ENCODE measurements at regions not wholly inside any gene's neighbourhood (a gene's known extent, or its start where the extent isn't known, plus 50 kb on each side); places are given as distances from the start of the nearest gene placed in this dataset.

DNA sequence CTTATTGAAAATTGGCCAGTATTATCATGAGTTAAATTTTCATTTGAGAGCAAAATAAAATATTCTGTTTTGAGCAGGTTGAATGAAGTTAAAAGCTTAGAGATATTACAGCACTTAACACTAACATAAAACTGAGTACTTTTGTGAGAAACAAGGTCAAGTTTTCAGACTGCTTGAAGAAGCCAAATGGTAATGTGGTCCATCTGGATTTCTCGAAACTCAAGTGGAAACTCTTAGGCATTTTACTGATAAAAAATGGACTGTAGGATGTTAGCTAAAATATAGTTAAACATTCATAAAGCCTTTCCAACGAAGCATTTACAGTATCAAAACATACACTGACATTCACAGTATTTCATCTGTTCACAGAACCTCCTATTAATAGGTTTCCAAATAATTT lies 528.1 kb upstream of the SEMA3D start:
- WGBS (ENCODE audit: insufficient coverage): no CpG with 5 or more reads among the region's 2 CpGs
- DNase-seq: peak; percentile 85

GRCh38 chr7:85714043-85714578 lies 527.3 kb upstream of the SEMA3D start:
- Histone ChIP-seq H3K9me3 (replicated peaks; ENCODE audit: control insufficient read depth, low read depth, low read length) (no peaks in the 10 kb centered on the region), H3K4me3 (ENCODE audit: low read length) (no peak overlapping the region)
- peak; percentile 87 for DNase-seq

More for the DNA sequence above, 528.1 kb upstream of the SEMA3D start:
- Histone ChIP-seq H3K27me3 (ENCODE audit: control insufficient read depth, insufficient read depth, low read length) (no peaks in the 10 kb centered on the region), H3K9me3 (replicated peaks; ENCODE audit: control insufficient read depth, low read depth, low read length) (no peaks in the 10 kb centered on the region), H3K4me1 (ENCODE audit: control insufficient read depth, insufficient read depth, low read length) (no peaks in the 10 kb centered on the region), H3K4me3 (ENCODE audit: low read length) (no peak overlapping the region), H3K36me3 (ENCODE audit: control insufficient read depth, insufficient read depth, low read length) (no peaks in the 10 kb centered on the region), H3K27ac (ENCODE audit: low read length) (peak overlapping the region; percentile 10)

DNA sequence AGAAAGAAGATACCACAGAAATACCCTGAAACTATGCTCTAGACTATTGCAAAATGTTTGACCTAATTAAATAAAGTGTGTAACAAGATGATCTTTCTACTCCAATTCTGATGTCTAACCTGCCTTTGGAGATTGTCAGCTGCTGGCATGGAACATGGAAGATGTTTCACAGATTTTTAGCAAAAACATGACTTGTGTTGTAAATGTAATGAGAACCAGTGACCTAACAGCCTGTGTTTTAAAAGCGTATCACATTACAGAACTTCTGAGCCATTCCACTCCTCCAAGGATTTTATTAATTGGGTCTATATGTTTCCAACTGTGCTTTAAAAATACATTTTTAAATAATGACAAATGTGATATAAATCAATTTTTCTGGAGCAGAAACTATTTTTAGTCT lies 526.3 kb upstream of the SEMA3D start:
- H3K27ac ChIP-seq (ENCODE audit: low read length): no peak overlapping the region
- WGBS (ENCODE audit: insufficient coverage): no CpG with 5 or more reads among the region's 1 CpG
- no peaks in the 10 kb centered on the region for H3K9me3 ChIP-seq (replicated peaks; ENCODE audit: control insufficient read depth, low read depth, low read length)
- H3K36me3 ChIP-seq (ENCODE audit: control insufficient read depth, insufficient read depth, low read length): no peaks in the 10 kb centered on the region
- H3K4me3 ChIP-seq (ENCODE audit: low read length): no peak overlapping the region
- H3K4me1 ChIP-seq (ENCODE audit: control insufficient read depth, insufficient read depth, low read length): no peaks in the 10 kb centered on the region
- H3K27me3 ChIP-seq (ENCODE audit: control insufficient read depth, insufficient read depth, low read length): no peaks in the 10 kb centered on the region
- DNase-seq: peak; percentile 50

More at GRCh38 chr7:85714043-85714578, 527.3 kb upstream of the SEMA3D start:
- Histone ChIP-seq H3K4me1 (ENCODE audit: control insufficient read depth, insufficient read depth, low read length) (no peaks in the 10 kb centered on the region), H3K27me3 (ENCODE audit: control insufficient read depth, insufficient read depth, low read length) (no peaks in the 10 kb centered on the region), H3K36me3 (ENCODE audit: control insufficient read depth, insufficient read depth, low read length) (no peaks in the 10 kb centered on the region), H3K27ac (ENCODE audit: low read length) (no peak overlapping the region)
- no CpG with 5 or more reads among the region's 2 CpGs for WGBS (ENCODE audit: insufficient coverage)

GRCh38 chr7:85711894-85712293 lies 525.0 kb upstream of the SEMA3D start:
- no peak overlapping the region for H3K27ac ChIP-seq (ENCODE audit: low read length)
- DNase-seq: no peak
- H3K4me3 ChIP-seq (ENCODE audit: low read length): no peak overlapping the region
- no peaks in the 10 kb centered on the region for H3K4me1 ChIP-seq (ENCODE audit: control insufficient read depth, insufficient read depth, low read length)
- H3K36me3 ChIP-seq (ENCODE audit: control insufficient read depth, insufficient read depth, low read length): no peaks in the 10 kb centered on the region
- H3K27me3 ChIP-seq (ENCODE audit: control insufficient read depth, insufficient read depth, low read length): no peaks in the 10 kb centered on the region
- WGBS (ENCODE audit: insufficient coverage): no CpG with 5 or more reads among the region's 2 CpGs
- no peaks in the 10 kb centered on the region for H3K9me3 ChIP-seq (replicated peaks; ENCODE audit: control insufficient read depth, low read depth, low read length)

- no peaks in the 10 kb centered on the region for H3K9me3 ChIP-seq (replicated peaks; ENCODE audit: control insufficient read depth, low read depth, low read length)
- H3K27ac ChIP-seq (ENCODE audit: low read length): no peak overlapping the region
- no peak overlapping the region for H3K4me3 ChIP-seq (ENCODE audit: low read length)
- no peaks in the 10 kb centered on the region for H3K36me3 ChIP-seq (ENCODE audit: control insufficient read depth, insufficient read depth, low read length)
- DNase-seq: no peak
- no peaks in the 10 kb centered on the region for H3K27me3 ChIP-seq (ENCODE audit: control insufficient read depth, insufficient read depth, low read length)
- no peaks in the 10 kb centered on the region for H3K4me1 ChIP-seq (ENCODE audit: control insufficient read depth, insufficient read depth, low read length)
- WGBS (ENCODE audit: insufficient coverage): 73% methylated on average over 1 of the region's 2 CpGs
These were observed 524.1 kb upstream of the SEMA3D start for GRCh38 chr7:85710960-85711359.

- Histone ChIP-seq H3K4me1 (ENCODE audit: control insufficient read depth, insufficient read depth, low read length) (no peaks in the 10 kb centered on the region), H3K27ac (ENCODE audit: low read length) (no peak overlapping the region), H3K4me3 (ENCODE audit: low read length) (no peak overlapping the region), H3K9me3 (replicated peaks; ENCODE audit: control insufficient read depth, low read depth, low read length) (no peaks in the 10 kb centered on the region), H3K36me3 (ENCODE audit: control insufficient read depth, insufficient read depth, low read length) (no peaks in the 10 kb centered on the region), H3K27me3 (ENCODE audit: control insufficient read depth, insufficient read depth, low read length) (no peaks in the 10 kb centered on the region)
- no peak for DNase-seq
- WGBS (ENCODE audit: insufficient coverage): no CpG with 5 or more reads among the region's 1 CpG
These were observed 521.4 kb upstream of the SEMA3D start for GRCh38 chr7:85708221-85708620.

DNA sequence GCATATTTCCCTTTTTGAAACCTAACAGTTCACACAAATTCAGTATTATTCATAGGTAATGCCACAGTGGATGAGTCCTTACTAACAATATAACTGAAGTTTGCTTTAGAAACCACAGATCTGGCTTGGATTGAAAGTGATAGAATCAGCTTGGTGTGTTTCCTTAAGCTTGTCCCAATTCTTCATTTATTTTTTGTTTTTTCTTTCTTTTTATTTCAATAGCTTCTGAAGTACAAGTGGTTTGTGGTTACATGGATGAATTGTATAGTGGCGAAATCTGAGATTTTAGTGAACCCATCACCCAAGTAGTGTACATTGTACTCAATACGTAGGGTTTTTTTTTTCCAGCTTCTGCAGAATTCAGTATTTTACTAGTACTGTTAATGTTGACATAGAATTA lies 518.2 kb upstream of the SEMA3D start:
- DNase-seq: no peak
- no CpG with 5 or more reads among the region's 2 CpGs for WGBS (ENCODE audit: insufficient coverage)
- H3K27me3 ChIP-seq (ENCODE audit: control insufficient read depth, insufficient read depth, low read length): no peaks in the 10 kb centered on the region
- H3K4me3 ChIP-seq (ENCODE audit: low read length): no peak overlapping the region
- H3K27ac ChIP-seq (ENCODE audit: low read length): no peak overlapping the region
- H3K4me1 ChIP-seq (ENCODE audit: control insufficient read depth, insufficient read depth, low read length): no peaks in the 10 kb centered on the region
- no peaks in the 10 kb centered on the region for H3K36me3 ChIP-seq (ENCODE audit: control insufficient read depth, insufficient read depth, low read length)
- no peaks in the 10 kb centered on the region for H3K9me3 ChIP-seq (replicated peaks; ENCODE audit: control insufficient read depth, low read depth, low read length)

DNA sequence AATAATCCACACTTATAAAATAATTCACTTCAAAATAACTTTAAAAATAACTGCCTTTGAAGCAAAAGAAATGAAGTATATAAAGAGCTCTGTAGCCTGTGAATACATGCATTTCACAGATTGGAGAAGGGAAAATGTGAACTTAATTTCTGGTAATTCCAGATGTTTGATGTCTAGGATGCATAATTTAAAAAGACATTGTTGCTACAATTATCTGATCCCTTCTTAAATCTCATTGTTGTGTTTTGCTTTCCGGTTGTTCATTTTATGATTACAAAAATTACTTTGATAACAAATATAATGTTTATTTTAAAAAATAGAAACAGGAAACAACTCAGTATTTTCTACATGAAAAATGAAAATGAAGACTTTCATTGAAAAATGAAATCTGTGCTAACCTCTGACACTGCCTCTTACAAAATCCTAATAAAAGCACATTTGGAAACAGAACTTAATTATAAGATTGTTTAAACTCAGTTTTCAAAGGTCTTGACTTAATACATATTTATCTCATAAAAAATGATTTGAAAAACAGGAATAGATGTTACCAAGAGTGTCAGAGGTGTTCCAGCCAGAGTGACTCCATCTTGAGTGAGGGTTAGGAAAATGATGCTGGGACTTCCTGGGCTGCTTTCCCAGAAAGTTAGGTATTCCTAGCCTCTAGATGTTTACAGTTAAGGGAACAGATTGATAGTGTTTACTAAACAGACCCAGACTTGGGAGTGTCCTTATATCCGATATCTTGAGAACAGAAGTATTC lies 516.6 kb upstream of the SEMA3D start:
- no peak for DNase-seq
- no CpG with 5 or more reads among the region's 2 CpGs for WGBS (ENCODE audit: insufficient coverage)
- no peak overlapping the region for H3K4me3 ChIP-seq (ENCODE audit: low read length)
- H3K27me3 ChIP-seq (ENCODE audit: control insufficient read depth, insufficient read depth, low read length): no peaks in the 10 kb centered on the region
- H3K4me1 ChIP-seq (ENCODE audit: control insufficient read depth, insufficient read depth, low read length): no peaks in the 10 kb centered on the region
- H3K9me3 ChIP-seq (replicated peaks; ENCODE audit: control insufficient read depth, low read depth, low read length): no peaks in the 10 kb centered on the region
- no peak overlapping the region for H3K27ac ChIP-seq (ENCODE audit: low read length)
- no peaks in the 10 kb centered on the region for H3K36me3 ChIP-seq (ENCODE audit: control insufficient read depth, insufficient read depth, low read length)

- no peaks in the 10 kb centered on the region for H3K36me3 ChIP-seq (ENCODE audit: control insufficient read depth, insufficient read depth, low read length)
- no peaks in the 10 kb centered on the region for H3K27me3 ChIP-seq (ENCODE audit: control insufficient read depth, insufficient read depth, low read length)
- H3K27ac ChIP-seq (ENCODE audit: low read length): no peak overlapping the region
- no peak for DNase-seq
- no peaks in the 10 kb centered on the region for H3K9me3 ChIP-seq (replicated peaks; ENCODE audit: control insufficient read depth, low read depth, low read length)
- H3K4me1 ChIP-seq (ENCODE audit: control insufficient read depth, insufficient read depth, low read length): no peaks in the 10 kb centered on the region
- no peak overlapping the region for H3K4me3 ChIP-seq (ENCODE audit: low read length)
These were observed 515.5 kb upstream of the SEMA3D start for GRCh38 chr7:85702348-85702747.

- Histone ChIP-seq H3K27ac (ENCODE audit: low read length) (no peak overlapping the region), H3K9me3 (replicated peaks; ENCODE audit: control insufficient read depth, low read depth, low read length) (no peaks in the 10 kb centered on the region), H3K4me3 (ENCODE audit: low read length) (no peak overlapping the region), H3K36me3 (ENCODE audit: control insufficient read depth, insufficient read depth, low read length) (no peaks in the 10 kb centered on the region), H3K27me3 (ENCODE audit: control insufficient read depth, insufficient read depth, low read length) (no peaks in the 10 kb centered on the region), H3K4me1 (ENCODE audit: control insufficient read depth, insufficient read depth, low read length) (no peaks in the 10 kb centered on the region)
- DNase-seq: no peak
- WGBS (ENCODE audit: insufficient coverage): no CpG with 5 or more reads among the region's 2 CpGs
These were observed 512.6 kb upstream of the SEMA3D start for GRCh38 chr7:85699482-85699881.

Data from muscle of leg (tissue), 3 donors.